Endothelial cell of umbilical vein (primary cell): ENCODE measurements at regions not wholly inside any gene's neighbourhood (a gene's known extent, or its start where the extent isn't known, plus 50 kb on each side); places are given as distances from the start of the nearest gene placed in this dataset.

Experiments used
- BruUV-seq: library from RNA; stranded (reverse); fragments of 400-500 nt; replicated peaks from 2 replicates; lab custom pipeline; 2021; lab: Mats Ljungman, UMichigan
- CTCF ChIA-PET: fragments of 300-600, 350-600 bp; sonication (Branson Sonifier 250); formaldehyde crosslinking; loops from one replicate; lab custom pipeline; 2021; ENCODE audit warnings: antibody characterized with exemption, inconsistent platforms; lab: Charles Lee
- POLR2A ChIA-PET: fragments of 300-600, 350-600 bp; sonication (Branson Sonifier 250); formaldehyde crosslinking; loops from one replicate; lab custom pipeline; 2021; ENCODE audit warnings: antibody characterized with exemption, inconsistent platforms; lab: Charles Lee
- DNase-seq: peaks from one replicate; pipeline ENCODE4 v3.0.0-alpha.2; 2011; ENCODE audit warnings: low read depth, low spot score
- FAIRE-seq: peaks from 2 replicates; lab custom pipeline; 2011; peaks lifted over from hg19 to GRCh38; lab: Jason Lieb, UNC
- H2AFZ ChIP-seq: 2 replicates; pipeline ENCODE4 v1.6.0; 2012; ENCODE audit warnings: low read depth, low read length, control low read depth, inconsistent platforms
- H3K27ac ChIP-seq: 2 replicates; pipeline ENCODE4 v1.5.1; 2011; ENCODE audit warnings: low read depth, mild to moderate bottlenecking, control low read depth, low read length, moderate library complexity; ENCODE audit not compliant: insufficient read depth
- H3K27me3 ChIP-seq, 2 experiments: 2 replicates each; pipeline versions ENCODE4 v1.6.0 to v1.6.1; 2011; ENCODE audit warnings: low read length in 2 of 2, mixed read lengths in 1 of 2; ENCODE audit not compliant: control insufficient read depth in 2 of 2, insufficient read depth in 2 of 2
- H3K36me3 ChIP-seq, 2 experiments: 2 replicates in 1 of 2; 3 replicates in 1 of 2; pipeline ENCODE4 v1.5.1; 2011; ENCODE audit warnings: low read length in 2 of 2, mild to moderate bottlenecking in 1 of 2, moderate library complexity in 1 of 2; ENCODE audit not compliant: control insufficient read depth in 2 of 2, insufficient read depth in 2 of 2; ENCODE audit errors: extremely low read depth in 1 of 2
- H3K4me1 ChIP-seq: 3 replicates; pipeline ENCODE4 v1.5.1; 2011; ENCODE audit warnings: mild to moderate bottlenecking, low read length; ENCODE audit not compliant: control insufficient read depth, insufficient read depth; ENCODE audit errors: extremely low read depth
- H3K4me2 ChIP-seq: 2 replicates; pipeline ENCODE4 v1.6.1; 2011; ENCODE audit warnings: low read length, control low read depth, mixed read lengths; ENCODE audit not compliant: insufficient read depth
- H3K4me3 ChIP-seq, 3 experiments: fragments of 200-600 bp in 1 of 3; sonication (generic), shearing (Covaris generic) in 1 of 3; replicated peaks in 1 of 3; 2 replicates each; pipeline ENCODE4 v1.5.1; 2011 to 2016; ENCODE audit warnings: control low read depth in 3 of 3, low read length in 3 of 3, mild to moderate bottlenecking in 2 of 3, inconsistent platforms in 1 of 3, low read depth in 1 of 3, moderate library complexity in 1 of 3; ENCODE audit not compliant: insufficient read depth in 1 of 3
- H3K79me2 ChIP-seq: 2 replicates; pipeline ENCODE4 v1.6.0; 2012; ENCODE audit warnings: low read length, inconsistent platforms; ENCODE audit not compliant: control insufficient read depth, insufficient read depth
- H3K9ac ChIP-seq: replicated peaks from 2 replicates; pipeline ENCODE3; 2011; ENCODE audit warnings: low read length, control low read depth; ENCODE audit not compliant: insufficient read depth; ENCODE audit errors: extremely low read depth
- H3K9me1 ChIP-seq: replicated peaks from 3 replicates; pipeline ENCODE4 v1.6.0; 2011; ENCODE audit warnings: mild to moderate bottlenecking, low read length; ENCODE audit not compliant: control insufficient read depth, insufficient read depth; ENCODE audit errors: extremely low read depth
- H3K9me3 ChIP-seq: replicated peaks from 2 replicates; pipeline ENCODE4 v1.5.1; 2012; ENCODE audit warnings: low read length, inconsistent platforms; ENCODE audit not compliant: control insufficient read depth, insufficient read depth
- H4K20me1 ChIP-seq: replicated peaks from 2 replicates; pipeline ENCODE3; 2011; ENCODE audit warnings: mild to moderate bottlenecking, low read length; ENCODE audit not compliant: control insufficient read depth, insufficient read depth; ENCODE audit errors: extremely low read depth
- CTCF ChIP-seq, 2 donors: IDR thresholded peaks; 1 replicate in 1 of 2; 2 replicates in 1 of 2; pipeline ENCODE4 v1.5.1; 2011; ENCODE audit warnings: low read length in 2 of 2, mild to moderate bottlenecking in 2 of 2, moderate library complexity in 2 of 2, control low read depth in 1 of 2, inconsistent platforms in 1 of 2, low read depth in 1 of 2; ENCODE audit not compliant: insufficient read depth in 1 of 2; ENCODE audit errors: extremely low read depth in 1 of 2
- EZH2 ChIP-seq: IDR thresholded peaks from 2 replicates; pipeline ENCODE4 v1.6.1; 2012; ENCODE audit warnings: borderline replicate concordance, low read depth, mild to moderate bottlenecking, moderate library complexity, low read length, inconsistent platforms; ENCODE audit not compliant: severe bottlenecking
- FOS ChIP-seq: IDR thresholded peaks from 2 replicates; pipeline ENCODE4 v1.6.1; 2011; ENCODE audit warnings: mild to moderate bottlenecking, low read length, moderate library complexity, borderline replicate concordance; ENCODE audit not compliant: insufficient read depth
- GATA2 ChIP-seq: IDR thresholded peaks from 2 replicates; pipeline ENCODE4 v1.7.0; 2011; ENCODE audit warnings: low read depth, mild to moderate bottlenecking, moderate library complexity, mixed read lengths, low read length; ENCODE audit not compliant: insufficient read length, insufficient read depth
- JUN ChIP-seq: IDR thresholded peaks from 2 replicates; pipeline ENCODE4 v1.6.1; 2011; ENCODE audit warnings: borderline replicate concordance, low read depth; ENCODE audit not compliant: insufficient read length, insufficient read depth
- MAX ChIP-seq: IDR thresholded peaks from 2 replicates; pipeline ENCODE4 v1.6.1; 2011; ENCODE audit not compliant: insufficient read depth, insufficient read length
- MYC ChIP-seq: IDR thresholded peaks from one replicate; pipeline ENCODE4 v1.6.1; 2011; ENCODE audit warnings: mild to moderate bottlenecking, low read depth, low read length
- POLR2A ChIP-seq: IDR thresholded peaks from 2 replicates; pipeline ENCODE4 v1.6.1; 2012; ENCODE audit warnings: low read depth, mild to moderate bottlenecking, control low read depth, low read length
- POLR2AphosphoS5 ChIP-seq: IDR thresholded peaks from 2 replicates; pipeline ENCODE4 v1.6.1; 2012; ENCODE audit warnings: low read depth, mild to moderate bottlenecking, control low read depth, low read length, moderate library complexity; ENCODE audit not compliant: insufficient read depth
- dilution Hi-C: fragments of 300-500 bp; cut with MboI; formaldehyde crosslinking; loops from one replicate; pipeline ENCODE4 v1.15.0; 2019; ENCODE audit warnings: low sequenced_read_pairs; ENCODE audit not compliant: extremely low pct_ligation_motif_present
- intact Hi-C: fragments of 100-400 bp; cut with micrococcal nuclease; formaldehyde crosslinking; loops from one replicate; pipeline ENCODE4 v1.10.0; 2022

GRCh38 chr4:64121803-64122202, 287.4 kb downstream of the TECRL start:
- Histone ChIP-seq H4K20me1 (no peaks in the 10 kb centered on the region), H3K4me2 (no peak overlapping the region), H3K27me3 (no peaks in the 10 kb centered on the region), H3K9me1 (no peaks in the 10 kb centered on the region), H3K79me2 (no peaks in the 10 kb centered on the region), H3K4me3 (no peak overlapping the region), H3K27ac (no peak overlapping the region), H2AFZ (no peak overlapping the region), H3K9me3 (no peaks in the 10 kb centered on the region), H3K9ac (no peak overlapping the region), H3K4me1 (no peaks in the 10 kb centered on the region), H3K36me3 (no peaks in the 10 kb centered on the region)
- CTCF ChIA-PET: no interaction called here
- FAIRE-seq (no peak), DNase-seq (no peak)
- intact Hi-C loops (no loop called here), dilution Hi-C loops (no loop called here)
- no TSS peak for BruUV-seq
- TF ChIP-seq JUN (no peak), MAX (no peak), POLR2AphosphoS5 (no peak), MYC (no peak), EZH2 (no peak), POLR2A (no peak)
- POLR2A ChIA-PET: no interaction called here

GRCh38 chr4:64105903-64106302, 303.3 kb downstream of the TECRL start:
- no peaks in the 10 kb centered on the region for H3K9me1 ChIP-seq
- no peak overlapping the region for H2AFZ ChIP-seq
- ChIA-PET POLR2A (no interaction called here), CTCF (no interaction called here)
- H4K20me1 ChIP-seq: no peaks in the 10 kb centered on the region
- dilution Hi-C loops (no loop called here), intact Hi-C loops (no loop called here)
- H3K4me1 ChIP-seq: no peaks in the 10 kb centered on the region
- FAIRE-seq: no peak
- H3K27me3 ChIP-seq: no peaks in the 10 kb centered on the region
- H3K4me2 ChIP-seq: no peak overlapping the region
- H3K9ac ChIP-seq: no peak overlapping the region
- no peaks in the 10 kb centered on the region for H3K79me2 ChIP-seq
- BruUV-seq: no TSS peak
- TF ChIP-seq EZH2: no peak
- TF ChIP-seq CTCF (IDR thresholded peaks at IDR 0.05; ENCODE audit: extremely low read depth in 1 of 2, insufficient read depth in 1 of 2, low read depth in 1 of 2, low read length in 2 of 2): no peak
- no peak for TF ChIP-seq JUN
- no peak for TF ChIP-seq GATA2
- TF ChIP-seq POLR2A: no peak
- TF ChIP-seq MYC: no peak
- no peak for TF ChIP-seq FOS
- TF ChIP-seq POLR2AphosphoS5: no peak
- TF ChIP-seq MAX: no peak
- no peaks in the 10 kb centered on the region for H3K36me3 ChIP-seq
- H3K4me3 ChIP-seq: no peak overlapping the region
- no peak for DNase-seq
- H3K27ac ChIP-seq: no peak overlapping the region
- H3K9me3 ChIP-seq: peaks cover 1% of the 10 kb centered on the region
